ENCODE measurements at regions not wholly inside any gene's neighbourhood (a gene's known extent, or its start where the extent isn't known, plus 50 kb on each side); places are given as distances from the start of the nearest gene placed in this dataset.

- no peak for DNase-seq (ENCODE audit: low read depth)
Measured at GRCh38 chr6:91573826-91574416, 987.0 kb upstream of the MAP3K7 start.

GRCh38 chr6:91572878-91573277 lies 986.0 kb upstream of the MAP3K7 start:
- no peak for DNase-seq (ENCODE audit: low read depth)

- peak; percentile 26 for DNase-seq (ENCODE audit: low read depth)
Measured at GRCh38 chr6:91569071-91569470, 982.2 kb upstream of the MAP3K7 start.

- DNase-seq (ENCODE audit: low read depth) = peak; percentile 13
Measured at GRCh38 chr6:91566467-91566866, 979.6 kb upstream of the MAP3K7 start.

GRCh38 chr6:91565207-91565606 lies 978.3 kb upstream of the MAP3K7 start:
- DNase-seq (ENCODE audit: low read depth) = no peak

- no peak for DNase-seq (ENCODE audit: low read depth)
Measured at GRCh38 chr6:91562955-91563354, 976.1 kb upstream of the MAP3K7 start.

- DNase-seq (ENCODE audit: low read depth) = no peak
Measured at GRCh38 chr6:91560409-91560808, 973.5 kb upstream of the MAP3K7 start.

GRCh38 chr6:91540902-91541301 lies 954.0 kb upstream of the MAP3K7 start:
- no peak for DNase-seq (ENCODE audit: low read depth)

- DNase-seq (ENCODE audit: low read depth) = no peak
Measured at GRCh38 chr6:91539456-91539855, 952.6 kb upstream of the MAP3K7 start.

- no peak for DNase-seq (ENCODE audit: low read depth)
Measured at GRCh38 chr6:91538622-91539021, 951.8 kb upstream of the MAP3K7 start.

GRCh38 chr6:91534614-91535013 lies 947.7 kb upstream of the MAP3K7 start:
- DNase-seq (ENCODE audit: low read depth) = no peak

- peak; percentile 6 for DNase-seq (ENCODE audit: low read depth)
Measured at GRCh38 chr6:91523511-91523910, 936.6 kb upstream of the MAP3K7 start.

- DNase-seq (ENCODE audit: low read depth) = no peak
Measured at GRCh38 chr6:91521999-91522398, 935.1 kb upstream of the MAP3K7 start.

- no peak for DNase-seq (ENCODE audit: low read depth)
Measured at GRCh38 chr6:91509711-91510110, 922.8 kb upstream of the MAP3K7 start.

GRCh38 chr6:91509039-91509438 lies 922.2 kb upstream of the MAP3K7 start:
- no peak for DNase-seq (ENCODE audit: low read depth)

GRCh38 chr6:91506509-91506908 lies 919.6 kb upstream of the MAP3K7 start:
- no peak for DNase-seq (ENCODE audit: low read depth)

GRCh38 chr6:91505199-91505598 lies 918.3 kb upstream of the MAP3K7 start:
- no peak for DNase-seq (ENCODE audit: low read depth)

GRCh38 chr6:91501930-91502329 lies 915.1 kb upstream of the MAP3K7 start:
- DNase-seq (ENCODE audit: low read depth) = no peak

GRCh38 chr6:91500689-91501303 lies 913.9 kb upstream of the MAP3K7 start:
- DNase-seq (ENCODE audit: low read depth) = no peak

GRCh38 chr6:91498576-91498975 lies 911.7 kb upstream of the MAP3K7 start:
- DNase-seq (ENCODE audit: low read depth) = no peak

GRCh38 chr6:91497770-91498169 lies 910.9 kb upstream of the MAP3K7 start:
- no peak for DNase-seq (ENCODE audit: low read depth)

GRCh38 chr6:91490671-91491301 lies 903.9 kb upstream of the MAP3K7 start:
- DNase-seq (ENCODE audit: low read depth) = peak; percentile 54

Measured in HT1080 (cell line).